Tibial artery (tissue), 4 donors: ENCODE measurements at regions not wholly inside any gene's neighbourhood (a gene's known extent, or its start where the extent isn't known, plus 50 kb on each side); places are given as distances from the start of the nearest gene placed in this dataset.

Source experiments
- DNase-seq, 2 donors: peaks; one replicate each; pipeline ENCODE4 v3.0.0-alpha.2; 2019
- H3K27ac ChIP-seq, 2 donors: fragments of 200-600 bp; sonication (generic) in 1 of 2; 1 replicate in 1 of 2; 2 replicates in 1 of 2; pipeline ENCODE4 v1.5.1; 2018 to 2019; ENCODE audit warnings: mild to moderate bottlenecking in 1 of 2
- H3K27me3 ChIP-seq, 2 donors: fragments of 200-600 bp; sonication (generic) in 1 of 2; one replicate each; pipeline versions ENCODE4 v1.5.1 to v1.6.0; 2016 to 2019
- H3K36me3 ChIP-seq, 3 donors: fragments of 200-600 bp; sonication (generic) in 2 of 3; one replicate each; pipeline ENCODE4 v1.5.1; 2016 to 2019; ENCODE audit warnings: mild to moderate bottlenecking in 2 of 3
- H3K4me1 ChIP-seq, 4 donors: fragments of 200-600 bp; sonication (generic) in 2 of 4; 1 replicate in 3 of 4; 2 replicates in 1 of 4; pipeline ENCODE4 v1.5.1; 2016 to 2019
- H3K4me3 ChIP-seq, 2 donors: fragments of 200-600 bp; sonication (generic) in 1 of 2; 1 replicate in 1 of 2; 2 replicates in 1 of 2; pipeline ENCODE4 v1.5.1; 2018 to 2019; ENCODE audit warnings: mild to moderate bottlenecking in 2 of 2
- H3K9me3 ChIP-seq, 3 donors: fragments of 200-600 bp; sonication (generic) in 1 of 3; one replicate each; pipeline ENCODE4 v1.5.1; 2016 to 2019
- CTCF ChIP-seq, 2 experiments: fragments of 200-600 bp in 1 of 2; fragments of 450-650 bp in 1 of 2; IDR thresholded peaks; one replicate each; pipeline ENCODE4 v1.5.1; 2017 to 2019; ENCODE audit warnings: antibody characterized with exemption in 2 of 2, mild to moderate bottlenecking in 1 of 2, moderate library complexity in 1 of 2
- intact Hi-C: fragments of 100-400 bp; cut with DNase I; formaldehyde crosslinking; loops from one replicate; pipeline ENCODE4 v1.15.0; 2023; ENCODE audit warnings: low total_unique reads

GRCh38 chr2:191566344-191566743 is 111.6 kb upstream of the NABP1 start:
- Histone ChIP-seq H3K27me3 (no peaks in the 10 kb centered on the region), H3K36me3 (no peaks in the 10 kb centered on the region), H3K9me3 (no peaks in the 10 kb centered on the region), H3K4me3 (no peak overlapping the region), H3K27ac (no peak overlapping the region), H3K4me1 (no peaks in the 10 kb centered on the region)
- peak; percentile 59 to 68 for TF ChIP-seq CTCF (IDR thresholded peaks at IDR 0.05)
- DNase-seq = peak in 1 of 2 donors; percentile 60
- intact Hi-C loops = loop anchor here (5.0 to 10.0 kb wide), 2 partner anchors 126 to 228 kb away; no protein-coding TSS in a partner anchor

- intact Hi-C loops = loop anchor here (5.0 to 10.0 kb wide), 2 partner anchors 125 to 228 kb away; no protein-coding TSS in a partner anchor
- Histone ChIP-seq H3K9me3 (no peaks in the 10 kb centered on the region), H3K4me3 (no peak overlapping the region), H3K36me3 (no peaks in the 10 kb centered on the region), H3K4me1 (no peaks in the 10 kb centered on the region), H3K27me3 (no peaks in the 10 kb centered on the region), H3K27ac (no peak overlapping the region)
- no peak for TF ChIP-seq CTCF (IDR thresholded peaks at IDR 0.05)
- DNase-seq = no peak
Measured at GRCh38 chr2:191567206-191567605, 110.7 kb upstream of the NABP1 start.

GRCh38 chr2:191569025-191569424 is 108.9 kb upstream of the NABP1 start:
- Histone ChIP-seq H3K4me3 (no peak overlapping the region), H3K36me3 (no peaks in the 10 kb centered on the region), H3K27me3 (no peaks in the 10 kb centered on the region), H3K4me1 (no peaks in the 10 kb centered on the region), H3K9me3 (no peaks in the 10 kb centered on the region), H3K27ac (no peak overlapping the region)
- TF ChIP-seq CTCF (IDR thresholded peaks at IDR 0.05) = no peak
- no peak for DNase-seq
- intact Hi-C loops = loop anchor here (5.0 to 10.0 kb wide), 2 partner anchors 123 to 226 kb away; no protein-coding TSS in a partner anchor

- no peak for TF ChIP-seq CTCF (IDR thresholded peaks at IDR 0.05)
- no peak for DNase-seq
- Histone ChIP-seq H3K27me3 (no peaks in the 10 kb centered on the region), H3K4me3 (peak overlapping the region in 1 of 2 donors; percentile 25), H3K27ac (no peak overlapping the region), H3K36me3 (no peaks in the 10 kb centered on the region), H3K9me3 (no peaks in the 10 kb centered on the region), H3K4me1 (no peaks in the 10 kb centered on the region)
- intact Hi-C loops = no loop called here
Measured at GRCh38 chr2:191571163-191571769, 106.7 kb upstream of the NABP1 start.

- H3K27me3 ChIP-seq = no peaks in the 10 kb centered on the region
Measured at GRCh38 chr2:191572319-191572718, 105.6 kb upstream of the NABP1 start.

More at GRCh38 chr2:191572319-191572718, 105.6 kb upstream of the NABP1 start:
- Histone ChIP-seq H3K9me3 (no peaks in the 10 kb centered on the region), H3K36me3 (no peaks in the 10 kb centered on the region), H3K27ac (no peak overlapping the region), H3K4me1 (no peaks in the 10 kb centered on the region), H3K4me3 (no peak overlapping the region)
- TF ChIP-seq CTCF (IDR thresholded peaks at IDR 0.05) = no peak
- intact Hi-C loops = no loop called here
- DNase-seq = no peak
